Activated CD4-positive, CD25-positive, alpha-beta regulatory T cell treated with anti-CD3 and anti-CD28 coated beads, Interleukin-2, amount 50 U/mL, for 16 hours (primary cell): ENCODE measurements at regions not wholly inside any gene's neighbourhood (a gene's known extent, or its start where the extent isn't known, plus 50 kb on each side); places are given as distances from the start of the nearest gene placed in this dataset.

Experiments used
- DNase-seq: peaks from one replicate; pipeline ENCODE4 v3.0.0-alpha.2; 2020; ENCODE audit warnings: low read depth, low spot score

DNA sequence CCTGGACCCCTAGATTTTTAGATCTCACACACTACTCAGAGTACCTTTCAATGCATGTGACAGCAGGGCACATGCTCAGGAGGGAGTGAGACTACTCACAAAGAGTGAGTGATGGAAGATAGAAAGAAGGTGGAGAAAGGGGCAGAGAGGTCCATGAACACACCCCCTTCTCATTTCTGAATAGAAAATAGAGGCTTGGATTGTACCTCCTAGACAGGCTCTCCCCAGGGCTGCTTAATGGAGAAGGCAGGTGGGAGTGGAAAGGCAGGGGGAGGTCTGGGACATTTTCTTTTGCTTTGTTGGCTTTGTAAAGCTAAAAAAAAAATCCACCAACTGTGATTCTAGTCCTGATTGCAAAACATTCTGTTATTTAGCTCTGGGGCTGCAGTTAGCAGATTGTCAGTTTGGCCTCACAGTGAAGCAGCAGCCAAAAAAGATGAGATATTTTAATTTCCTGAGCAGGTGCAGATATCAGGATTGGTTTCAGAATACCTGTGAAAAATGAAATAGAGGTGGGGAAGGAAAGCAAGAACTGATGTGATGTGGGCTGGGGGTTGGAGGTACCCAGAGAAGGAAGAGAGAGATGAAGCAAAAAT is 119.3 kb upstream of the GYPC start:
- no peak for DNase-seq

GRCh38 chr2:126539101-126539500 is 116.9 kb upstream of the GYPC start:
- no peak for DNase-seq

DNA sequence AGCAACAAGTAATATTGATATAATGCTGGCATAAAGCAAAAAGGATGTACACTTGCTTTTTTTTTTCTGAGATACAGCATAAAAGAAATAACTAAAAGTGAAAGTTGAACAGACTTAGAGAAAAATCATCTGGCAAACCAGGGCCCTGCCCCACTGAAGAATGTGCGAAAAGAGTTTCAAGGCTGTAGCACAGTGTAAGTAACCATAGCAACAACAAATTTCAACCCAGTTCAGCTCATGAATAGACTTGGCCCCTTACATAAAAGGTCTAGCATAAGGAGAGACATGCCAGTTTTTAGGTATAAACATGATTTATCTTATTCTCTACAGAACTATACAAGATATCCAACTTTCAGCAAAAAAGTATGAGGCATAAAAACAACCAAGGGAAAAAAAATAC is 113.7 kb upstream of the GYPC start:
- no peak for DNase-seq

- DNase-seq = no peak
Measured at GRCh38 chr2:126543081-126543480, 112.9 kb upstream of the GYPC start.

GRCh38 chr2:126558029-126558428 is 97.9 kb upstream of the GYPC start:
- no peak for DNase-seq

DNA sequence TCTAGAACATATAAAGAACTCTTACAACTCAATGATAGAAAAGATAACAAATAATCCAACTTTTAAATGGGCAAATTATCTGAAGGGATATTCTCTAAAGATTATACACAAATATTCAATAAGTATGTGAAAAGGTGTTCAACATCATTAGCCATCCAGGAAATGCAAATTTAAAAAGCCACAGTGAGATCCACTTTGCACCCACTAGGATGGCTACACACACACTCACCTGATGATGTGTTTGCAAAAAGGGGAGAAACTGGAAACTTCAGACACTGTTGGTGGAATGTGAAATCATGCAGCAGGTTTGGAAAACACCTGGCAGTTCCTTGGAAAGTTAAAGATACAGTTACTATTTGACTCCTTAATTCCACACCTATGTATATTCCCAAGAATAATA is 87.2 kb upstream of the GYPC start:
- DNase-seq = no peak

DNA sequence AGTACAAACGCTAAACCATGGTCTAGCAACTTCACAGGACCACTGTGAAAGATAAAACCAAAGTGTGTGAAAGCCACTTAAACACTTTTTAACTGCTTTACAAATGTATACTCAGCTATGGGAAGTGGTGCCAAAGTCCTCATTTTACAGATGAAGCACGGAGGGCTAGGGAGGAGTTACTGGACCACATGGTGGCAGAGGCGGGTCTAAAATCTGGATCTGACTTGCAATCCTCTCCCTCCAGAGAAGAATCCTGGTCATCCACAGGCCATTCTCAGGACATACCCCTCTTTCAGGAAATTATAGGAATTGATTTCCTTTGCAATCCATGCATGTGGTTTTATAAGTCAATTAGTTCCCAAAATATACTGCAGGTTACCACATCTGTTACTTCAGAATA is 84.6 kb upstream of the GYPC start:
- no peak for DNase-seq

- no peak for DNase-seq
Measured at GRCh38 chr2:126575631-126576030, 80.3 kb upstream of the GYPC start.

DNA sequence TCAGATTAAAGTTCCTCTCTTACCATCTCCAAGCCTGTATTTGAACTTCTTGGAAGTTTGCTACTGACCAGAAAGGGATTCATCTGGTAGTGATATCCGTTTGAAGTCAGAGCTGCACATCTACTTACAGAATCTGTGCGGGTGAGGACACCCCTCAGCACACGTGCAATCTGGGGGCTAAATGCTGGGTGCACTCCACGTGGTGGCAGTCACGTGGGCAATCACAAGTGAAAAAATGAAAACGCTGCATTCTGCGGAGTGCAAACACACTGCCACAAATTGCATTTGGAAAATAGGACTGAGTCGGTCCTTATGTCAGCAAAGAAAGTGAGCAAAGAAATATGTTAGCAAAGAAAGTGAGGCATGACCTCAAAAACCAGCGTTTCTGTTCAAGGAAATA is 76.1 kb upstream of the GYPC start:
- DNase-seq = no peak

DNA sequence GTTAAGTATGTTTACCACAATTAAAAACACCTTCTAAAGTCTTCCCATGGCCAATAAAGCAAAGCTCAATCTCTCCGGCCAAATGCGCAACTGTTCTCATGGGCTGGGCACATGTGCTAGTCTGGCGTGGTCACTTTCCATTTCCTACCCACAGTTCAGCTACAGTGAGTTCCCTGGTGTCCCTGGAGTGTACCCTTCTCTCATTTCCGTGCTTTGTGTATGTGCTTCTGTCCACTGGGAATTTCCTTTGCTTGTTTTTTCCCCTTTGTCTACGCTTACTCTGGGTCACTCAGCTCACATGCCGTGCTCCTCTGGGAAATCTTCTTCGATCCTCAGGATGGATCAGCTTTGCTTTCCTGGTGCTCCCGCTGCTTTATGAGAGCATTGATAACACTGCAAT is 69.6 kb upstream of the GYPC start:
- DNase-seq = no peak

DNA sequence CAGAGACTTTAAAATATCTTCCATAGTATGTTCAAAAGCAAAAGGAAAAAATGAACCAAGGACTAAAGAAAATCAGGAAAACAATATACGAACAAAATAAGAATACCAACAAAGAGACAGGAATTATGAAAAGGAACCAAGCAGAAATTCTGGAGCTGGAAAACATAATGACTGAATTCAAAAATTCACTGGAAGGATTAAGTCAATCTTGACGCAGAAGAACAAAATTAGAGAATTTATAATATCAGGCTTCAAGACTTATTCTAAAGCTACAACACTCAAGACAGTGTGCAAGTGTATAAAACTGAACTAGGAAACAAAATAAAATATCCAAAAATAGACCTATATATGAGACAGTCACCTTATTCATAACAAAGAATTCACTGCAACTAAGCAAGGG is 56.9 kb upstream of the GYPC start:
- DNase-seq = no peak

DNA sequence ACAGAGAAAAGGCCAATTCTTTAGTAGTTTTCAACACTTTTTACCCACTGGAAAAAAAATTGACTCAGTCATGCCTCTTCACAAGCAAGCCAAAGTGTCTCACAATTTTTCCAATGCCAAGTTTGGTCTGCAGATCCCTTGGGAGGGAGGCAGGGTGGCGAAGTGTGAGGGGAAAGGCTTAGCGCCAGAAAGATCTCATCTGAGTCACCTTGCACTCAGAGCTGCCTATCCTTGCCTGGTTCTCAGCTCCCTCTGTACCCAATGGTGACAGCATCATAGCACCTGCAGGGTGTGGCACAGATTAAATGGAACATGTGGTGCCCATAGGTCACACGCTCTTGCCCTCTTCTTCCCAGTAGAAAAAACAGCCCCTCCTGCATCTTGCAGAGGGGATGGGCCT is 55.2 kb upstream of the GYPC start:
- DNase-seq = no peak

DNA sequence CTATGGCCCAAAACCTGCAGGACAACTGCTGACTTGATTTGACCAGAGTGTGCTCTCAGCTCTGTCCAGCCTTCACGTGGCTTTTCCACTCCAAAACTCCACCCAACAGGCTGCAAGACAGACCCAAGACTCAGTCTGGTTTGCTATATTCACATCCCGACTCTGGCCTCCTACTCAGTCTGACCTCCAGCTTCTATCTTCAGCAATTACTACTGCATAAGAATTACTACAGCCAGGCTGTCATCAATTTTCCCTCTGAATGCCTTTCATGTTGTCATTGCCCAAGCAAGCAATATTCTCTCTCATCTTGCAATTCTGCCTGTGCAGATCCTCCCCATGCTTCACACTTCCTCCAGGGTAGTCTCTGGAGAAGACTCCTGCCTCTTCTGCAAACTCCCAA is 53.6 kb upstream of the GYPC start:
- no peak for DNase-seq
